NB4 (cell line): ENCODE measurements at regions not wholly inside any gene's neighbourhood (a gene's known extent, or its start where the extent isn't known, plus 50 kb on each side); places are given as distances from the start of the nearest gene placed in this dataset.

Experiments used
- DNase-seq: peaks from one replicate; pipeline ENCODE4 v3.0.0; 2010; ENCODE audit warnings: low read depth
- H3K4me3 ChIP-seq: one replicate; pipeline ENCODE4 v1.5.1; 2011; ENCODE audit warnings: mild to moderate bottlenecking, low read depth, low read length, moderate library complexity
- MYC ChIP-seq: IDR thresholded peaks from 2 replicates; pipeline ENCODE4 v1.6.1; 2011; ENCODE audit warnings: low read depth, low read length
- POLR2A ChIP-seq: IDR thresholded peaks from 2 replicates; pipeline ENCODE4 v1.6.1; 2011; ENCODE audit warnings: mild to moderate bottlenecking; ENCODE audit not compliant: insufficient read length; ENCODE audit errors: extremely low read depth
- TF ChIP-seq, protein P1 (sequence below): IDR thresholded peaks from 2 replicates; pipeline ENCODE4 v1.6.1; 2011; ENCODE audit warnings: low read depth, low read length
- TF ChIP-seq, protein P2 (sequence below): IDR thresholded peaks from one replicate; pipeline ENCODE4 v1.5.1; 2012; ENCODE audit warnings: low read depth, low read length

DNA sequence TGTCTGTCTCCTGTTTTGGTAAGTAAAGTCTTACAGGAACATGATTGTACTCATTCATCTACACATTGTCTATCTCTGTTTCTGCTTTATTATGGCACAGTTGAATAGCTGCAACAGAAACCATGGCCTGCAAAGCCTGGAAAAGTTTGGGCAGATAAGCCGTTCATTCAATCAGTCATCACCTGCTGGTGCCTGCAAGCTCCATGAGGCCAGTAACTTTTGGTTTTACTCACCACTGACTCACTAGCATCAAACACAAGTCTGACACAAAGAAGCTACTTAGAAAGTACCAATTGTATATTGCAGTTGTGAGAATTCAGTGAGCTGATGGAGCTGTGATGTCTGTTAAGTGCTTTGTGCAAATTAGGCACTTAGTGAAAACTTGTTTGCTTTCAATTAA lies 373.6 kb upstream of the SGCD start:
- no peak overlapping the region for H3K4me3 ChIP-seq
- TF ChIP-seq MYC: no peak
- TF ChIP-seq, protein P1, sequence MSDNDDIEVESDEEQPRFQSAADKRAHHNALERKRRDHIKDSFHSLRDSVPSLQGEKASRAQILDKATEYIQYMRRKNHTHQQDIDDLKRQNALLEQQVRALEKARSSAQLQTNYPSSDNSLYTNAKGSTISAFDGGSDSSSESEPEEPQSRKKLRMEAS: no peak
- no peak for TF ChIP-seq POLR2A
- TF ChIP-seq, protein P2, sequence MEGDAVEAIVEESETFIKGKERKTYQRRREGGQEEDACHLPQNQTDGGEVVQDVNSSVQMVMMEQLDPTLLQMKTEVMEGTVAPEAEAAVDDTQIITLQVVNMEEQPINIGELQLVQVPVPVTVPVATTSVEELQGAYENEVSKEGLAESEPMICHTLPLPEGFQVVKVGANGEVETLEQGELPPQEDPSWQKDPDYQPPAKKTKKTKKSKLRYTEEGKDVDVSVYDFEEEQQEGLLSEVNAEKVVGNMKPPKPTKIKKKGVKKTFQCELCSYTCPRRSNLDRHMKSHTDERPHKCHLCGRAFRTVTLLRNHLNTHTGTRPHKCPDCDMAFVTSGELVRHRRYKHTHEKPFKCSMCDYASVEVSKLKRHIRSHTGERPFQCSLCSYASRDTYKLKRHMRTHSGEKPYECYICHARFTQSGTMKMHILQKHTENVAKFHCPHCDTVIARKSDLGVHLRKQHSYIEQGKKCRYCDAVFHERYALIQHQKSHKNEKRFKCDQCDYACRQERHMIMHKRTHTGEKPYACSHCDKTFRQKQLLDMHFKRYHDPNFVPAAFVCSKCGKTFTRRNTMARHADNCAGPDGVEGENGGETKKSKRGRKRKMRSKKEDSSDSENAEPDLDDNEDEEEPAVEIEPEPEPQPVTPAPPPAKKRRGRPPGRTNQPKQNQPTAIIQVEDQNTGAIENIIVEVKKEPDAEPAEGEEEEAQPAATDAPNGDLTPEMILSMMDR: no peak
- no peak for DNase-seq

DNA sequence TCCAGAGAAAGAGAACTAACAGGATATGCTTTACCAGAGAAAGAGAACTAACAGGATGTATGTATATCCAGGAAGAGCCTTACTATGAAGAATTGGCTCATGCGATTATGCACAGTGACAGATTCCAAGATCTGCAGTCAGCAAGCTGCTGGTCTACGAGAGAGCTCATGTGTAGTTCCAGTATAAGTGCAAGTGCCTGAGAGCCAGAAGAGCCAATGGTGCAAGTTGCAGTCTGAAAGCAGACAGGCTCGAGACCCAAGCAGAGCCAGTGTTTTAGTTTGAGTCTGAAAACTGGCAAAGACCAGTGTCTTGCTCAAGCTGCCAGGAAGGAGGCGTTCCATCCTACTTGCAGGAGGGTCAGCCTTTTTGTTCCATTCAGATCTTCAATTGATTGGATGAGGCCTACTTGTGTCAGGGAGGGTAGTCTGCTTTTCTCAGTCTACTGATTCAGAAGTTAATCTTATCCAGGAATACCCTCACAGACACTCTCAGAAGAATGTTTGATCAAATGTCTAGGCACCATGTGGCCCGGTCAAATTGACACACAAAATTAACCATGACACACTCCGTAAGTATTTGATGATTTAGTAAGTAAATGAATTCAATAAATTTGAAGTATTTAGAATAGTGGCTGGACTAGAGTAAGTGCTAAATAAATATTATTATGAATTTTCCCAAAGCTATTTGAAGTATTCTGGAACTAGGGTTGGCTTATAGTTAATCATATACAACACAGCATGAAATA lies 372.1 kb upstream of the SGCD start:
- TF ChIP-seq, protein P2: no peak
- TF ChIP-seq, protein P1: no peak
- no peak for TF ChIP-seq MYC
- no peak for TF ChIP-seq POLR2A
- no peak for DNase-seq
- H3K4me3 ChIP-seq: no peak overlapping the region

DNA sequence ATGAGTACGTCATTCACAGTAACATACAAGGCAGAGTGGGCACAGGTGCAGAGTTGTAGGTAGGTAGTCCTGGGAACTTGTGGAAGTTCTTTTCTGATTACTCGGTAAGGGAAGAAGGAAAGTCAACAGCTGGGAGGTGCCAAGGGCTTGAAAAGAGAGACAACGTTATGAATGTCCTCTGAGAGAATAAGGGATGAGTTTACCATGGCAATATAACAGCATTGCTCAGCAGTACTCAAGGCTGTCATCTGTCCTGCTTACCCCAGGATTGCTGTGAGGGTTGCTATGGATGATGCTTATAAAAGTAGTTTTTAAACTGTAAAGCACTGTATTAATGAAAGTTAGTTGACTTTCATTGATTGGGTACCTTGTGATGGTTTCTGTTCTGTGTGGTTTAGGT lies 369.1 kb upstream of the SGCD start:
- no peak overlapping the region for H3K4me3 ChIP-seq
- TF ChIP-seq, protein P1: no peak
- TF ChIP-seq, protein P2: no peak
- TF ChIP-seq POLR2A: no peak
- no peak for TF ChIP-seq MYC

DNA sequence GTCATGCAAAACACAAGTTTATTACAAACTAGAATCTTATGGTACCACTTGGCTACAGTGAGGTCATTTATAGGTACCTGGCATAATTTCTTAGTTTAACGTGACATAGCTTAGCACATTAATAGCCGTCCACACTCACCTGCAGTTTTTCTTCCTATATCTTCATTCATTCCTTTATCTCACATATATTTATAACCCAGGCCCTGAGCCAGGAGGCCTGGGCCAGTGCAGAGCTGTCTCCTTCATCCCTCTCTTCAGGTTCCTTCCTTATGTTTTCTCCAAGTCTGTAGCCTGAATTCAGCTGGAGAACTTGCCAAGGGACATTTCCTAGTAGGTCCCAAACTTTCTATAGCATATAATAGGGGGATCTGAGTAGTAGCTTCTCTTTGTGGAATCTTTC lies 367.9 kb upstream of the SGCD start:
- DNase-seq: no peak
- no peak overlapping the region for H3K4me3 ChIP-seq
- no peak for TF ChIP-seq MYC
- TF ChIP-seq, protein P2: no peak
- no peak for TF ChIP-seq POLR2A
- TF ChIP-seq, protein P1: no peak

More for the DNA sequence above, 369.1 kb upstream of the SGCD start:
- DNase-seq: no peak

DNA sequence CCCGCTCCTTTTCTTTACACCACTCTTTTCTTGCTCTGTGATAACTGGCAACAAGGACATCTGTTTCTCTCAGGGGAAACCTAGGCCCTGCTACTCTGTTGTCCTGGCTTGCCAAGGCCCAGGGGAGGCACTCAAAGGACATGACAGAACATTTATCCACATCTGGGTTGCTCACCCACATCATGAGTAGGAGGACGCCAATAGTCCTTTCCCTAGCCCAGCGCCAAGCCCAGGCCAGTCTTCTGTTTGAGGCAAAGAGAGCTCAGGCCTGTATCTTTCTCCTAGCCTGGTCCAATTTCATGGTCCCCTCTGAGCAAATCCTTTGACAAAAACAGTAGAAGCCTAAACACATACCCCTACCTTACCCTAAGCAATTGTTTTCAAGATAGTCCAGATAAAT lies 366.8 kb upstream of the SGCD start:
- no peak overlapping the region for H3K4me3 ChIP-seq
- no peak for DNase-seq
- TF ChIP-seq, protein P2: no peak
- TF ChIP-seq, protein P1: no peak
- no peak for TF ChIP-seq POLR2A
- no peak for TF ChIP-seq MYC
